ENCODE measurements at regions not wholly inside any gene's neighbourhood (a gene's known extent, or its start where the extent isn't known, plus 50 kb on each side); places are given as distances from the start of the nearest gene placed in this dataset.

- no peaks in the 10 kb centered on the region for H3K9me3 ChIP-seq (replicated peaks; ENCODE audit: control insufficient read depth, insufficient read depth, low read length)
- ChIA-PET CTCF (no interaction called here), POLR2A (no interaction called here)
- no peaks in the 10 kb centered on the region for H3K79me2 ChIP-seq (ENCODE audit: control insufficient read depth, insufficient read depth, low read length)
- dilution Hi-C loops (cut with MboI; ENCODE audit: extremely low pct_ligation_motif_present, low sequenced_read_pairs) (no loop called here), intact Hi-C loops (cut with micrococcal nuclease) (no loop called here)
- no peaks in the 10 kb centered on the region for H4K20me1 ChIP-seq (replicated peaks; ENCODE audit: control insufficient read depth, extremely low read depth, insufficient read depth, low read length)
- no peak overlapping the region for H3K4me3 ChIP-seq (replicated peaks in 1 of 3; ENCODE audit: insufficient read depth in 1 of 3, low read depth in 1 of 3, low read length in 3 of 3)
- H3K9me1 ChIP-seq (replicated peaks; ENCODE audit: control insufficient read depth, extremely low read depth, insufficient read depth, low read length) = no peaks in the 10 kb centered on the region
- TF ChIP-seq POLR2AphosphoS5 (IDR thresholded peaks at IDR 0.05; ENCODE audit: insufficient read depth, low read depth, low read length) (no peak), MAX (IDR thresholded peaks at IDR 0.05; ENCODE audit: insufficient read depth, insufficient read length) (no peak), MYC (IDR thresholded peaks at IDR 0.05; ENCODE audit: low read depth, low read length) (no peak), GATA2 (IDR thresholded peaks at IDR 0.05; ENCODE audit: insufficient read depth, insufficient read length, low read depth, low read length) (no peak), CTCF (IDR thresholded peaks at IDR 0.05; ENCODE audit: extremely low read depth in 1 of 2, insufficient read depth in 1 of 2, low read depth in 1 of 2, low read length in 2 of 2) (no peak), EZH2 (IDR thresholded peaks at IDR 0.05; ENCODE audit: borderline replicate concordance, low read depth, low read length, severe bottlenecking) (no peak), FOS (IDR thresholded peaks at IDR 0.05; ENCODE audit: borderline replicate concordance, insufficient read depth, low read length) (no peak), POLR2A (IDR thresholded peaks at IDR 0.05; ENCODE audit: low read depth, low read length) (no peak), JUN (IDR thresholded peaks at IDR 0.05; ENCODE audit: borderline replicate concordance, insufficient read depth, insufficient read length, low read depth) (no peak)
- H3K36me3 ChIP-seq (ENCODE audit: control insufficient read depth in 2 of 2, extremely low read depth in 1 of 2, insufficient read depth in 2 of 2, low read length in 2 of 2) = no peaks in the 10 kb centered on the region
- H2AFZ ChIP-seq (ENCODE audit: low read depth, low read length) = no peak overlapping the region
- no peak overlapping the region for H3K9ac ChIP-seq (replicated peaks; ENCODE audit: extremely low read depth, insufficient read depth, low read length)
- H3K27ac ChIP-seq (ENCODE audit: insufficient read depth, low read depth, low read length) = no peak overlapping the region
- H3K27me3 ChIP-seq (ENCODE audit: control insufficient read depth in 2 of 2, insufficient read depth in 2 of 2, low read length in 2 of 2) = no peaks in the 10 kb centered on the region
- FAIRE-seq = no peak
- DNase-seq (ENCODE audit: low read depth, low spot score) = no peak
- no peak overlapping the region for H3K4me2 ChIP-seq (ENCODE audit: insufficient read depth, low read length)
- no TSS peak for BruUV-seq (replicated peaks)
- H3K4me1 ChIP-seq (ENCODE audit: control insufficient read depth, extremely low read depth, insufficient read depth, low read length) = peaks cover 4% of the 10 kb centered on the region
Measured at GRCh38 chr20:63099456-63100173, 92.9 kb upstream of the BHLHE23 start.
